K562 (cell line): ENCODE measurements at regions not wholly inside any gene's neighbourhood (a gene's known extent, or its start where the extent isn't known, plus 50 kb on each side); places are given as distances from the start of the nearest gene placed in this dataset.

Source experiments
- ATAC-seq: fragments of 200-7000 bp; cut with Tn5 transposase; 3 replicates; pipeline ENCODE4 v1.9.1; 2020; ENCODE audit warnings: moderate library complexity
- BruUV-seq: library from RNA; stranded (reverse); fragments of 400-500 nt; replicated peaks from 2 replicates; lab custom pipeline; 2021; lab: Mats Ljungman, UMichigan
- CTCF ChIA-PET: fragments of 300-600 bp; formaldehyde crosslinking; extraction: SDS; loops from one replicate; lab custom pipeline; 2021; ENCODE audit warnings: low intra/inter-chr PET ratio; lab: Yijun Ruan, JAX
- POLR2A ChIA-PET: fragments of 300-600, 350-650 bp; sonication (Branson Sonifier 250); formaldehyde crosslinking; extraction: SDS; loops from one replicate; lab custom pipeline; 2021; ENCODE audit warnings: antibody characterized with exemption, inconsistent platforms; lab: Yijun Ruan, JAX
- DNase-seq, 4 experiments: peaks; one replicate each; pipeline versions ENCODE4 v3.0.0 to v3.0.0-alpha.2; 2011 to 2018; ENCODE audit warnings: low spot score in 3 of 4, mixed read lengths in 3 of 4; ENCODE audit errors: extremely low read depth in 1 of 4
- FAIRE-seq: peaks from 2 replicates; lab custom pipeline; 2011; peaks lifted over from hg19 to GRCh38; lab: Jason Lieb, UNC
- H2AFZ ChIP-seq: 2 replicates; pipeline ENCODE4 v1.6.0; 2011; ENCODE audit warnings: low read depth, low read length, control low read depth, inconsistent platforms
- H3K27ac ChIP-seq: fragments of 200-600 bp; 3 replicates; pipeline ENCODE4 v1.8.0; 2011; ENCODE audit warnings: low read depth, mild to moderate bottlenecking, control low read depth, inconsistent platforms, low read length, moderate library complexity, mixed read lengths; ENCODE audit errors: extremely low read depth
- H3K27me3 ChIP-seq, 2 experiments: fragments of 300-600 bp in 1 of 2; 2 replicates in 1 of 2; 3 replicates in 1 of 2; pipeline versions ENCODE4 v1.6.0 to v1.8.0; 2011; ENCODE audit warnings: inconsistent platforms in 2 of 2, low read length in 2 of 2, mild to moderate bottlenecking in 1 of 2, mixed read lengths in 1 of 2, moderate library complexity in 1 of 2; ENCODE audit not compliant: control insufficient read depth in 2 of 2, insufficient read depth in 2 of 2
- H3K36me3 ChIP-seq: fragments of 300-600 bp; 3 replicates; pipeline ENCODE4 v1.8.0; 2011; ENCODE audit warnings: mild to moderate bottlenecking, low read length, inconsistent platforms; ENCODE audit not compliant: control insufficient read depth, insufficient read depth
- H3K4me1 ChIP-seq, 2 experiments: fragments of 200-600 bp in 1 of 2; replicated peaks in 1 of 2; 2 replicates in 1 of 2; 3 replicates in 1 of 2; pipeline versions ENCODE4 v1.5.1 to v1.8.0; 2011; ENCODE audit warnings: inconsistent platforms in 2 of 2, low read length in 2 of 2, mild to moderate bottlenecking in 1 of 2, mixed read lengths in 1 of 2, moderate library complexity in 1 of 2; ENCODE audit not compliant: control insufficient read depth in 2 of 2, insufficient read depth in 2 of 2
- H3K4me2 ChIP-seq: 2 replicates; pipeline ENCODE4 v1.6.1; 2011; ENCODE audit warnings: low read length, control low read depth, inconsistent platforms, mixed read lengths; ENCODE audit not compliant: insufficient read depth
- H3K4me3 ChIP-seq: fragments of 200-600 bp; sonication (generic), shearing (Covaris generic); 2 replicates; pipeline ENCODE4 v1.5.1; 2016; ENCODE audit warnings: control low read depth, inconsistent platforms
- H3K79me2 ChIP-seq: fragments of 200-600 bp; 3 replicates; pipeline ENCODE4 v1.8.0; 2011; ENCODE audit warnings: low read length, inconsistent platforms; ENCODE audit not compliant: control insufficient read depth, insufficient read depth
- H3K9ac ChIP-seq, 2 experiments: 2 replicates each; pipeline versions ENCODE4 v1.6.0 to v1.6.1; 2011; ENCODE audit warnings: low read depth in 2 of 2, low read length in 2 of 2, control low read depth in 1 of 2, inconsistent platforms in 1 of 2, mild to moderate bottlenecking in 1 of 2, mixed read lengths in 1 of 2; ENCODE audit not compliant: insufficient read depth in 1 of 2
- H3K9me1 ChIP-seq: one replicate; pipeline ENCODE4 v1.6.0; 2011; ENCODE audit warnings: inconsistent platforms, mild to moderate bottlenecking, low read length, moderate library complexity; ENCODE audit not compliant: control insufficient read depth, insufficient read depth
- H3K9me3 ChIP-seq: replicated peaks from 2 replicates; pipeline ENCODE4 v1.5.1; 2011; ENCODE audit warnings: low read depth, low read length, inconsistent platforms; ENCODE audit not compliant: control insufficient read depth, insufficient read depth
- H4K20me1 ChIP-seq: replicated peaks from 2 replicates; pipeline ENCODE4 v1.6.1; 2011; ENCODE audit warnings: low read length, inconsistent platforms, mixed read lengths; ENCODE audit not compliant: control insufficient read depth, insufficient read depth
- ARID1B ChIP-seq: fragments of 450-650 bp; IDR thresholded peaks from 2 replicates; pipeline ENCODE4 v1.6.1; 2016; ENCODE audit warnings: antibody characterized with exemption, mild to moderate bottlenecking, inconsistent platforms
- KDM2B ChIP-seq: fragments of 250-450 bp; sonication (Bioruptor Pico); IDR thresholded peaks from 2 replicates; pipeline ENCODE4 v1.8.0; 2021; ENCODE audit warnings: mild to moderate bottlenecking, moderate library complexity
- MXI1 ChIP-seq: IDR thresholded peaks from 2 replicates; pipeline ENCODE4 v1.6.1; 2011; ENCODE audit warnings: low read depth, mild to moderate bottlenecking, improper control_type of control experiment, low read length
- PHF21A ChIP-seq: fragments of 450-650 bp; IDR thresholded peaks from 2 replicates; pipeline ENCODE4 v1.6.1; 2017; ENCODE audit warnings: low read depth, borderline replicate concordance
- ZBTB34 ChIP-seq: fragments of 250-450 bp; sonication (Bioruptor Pico); IDR thresholded peaks from 2 replicates; pipeline ENCODE4 v1.8.0; 2021; ENCODE audit warnings: mild to moderate bottlenecking, moderate library complexity
- ZNF217 ChIP-seq: sonication (generic); formaldehyde crosslinking; IDR thresholded peaks from 2 replicates; pipeline ENCODE4 v1.8.0; 2022; ENCODE audit warnings: mild to moderate bottlenecking, missing genetic modification reagents
- ZNF780A ChIP-seq: fragments of 250-450 bp; sonication (Bioruptor Pico); IDR thresholded peaks from 2 replicates; pipeline ENCODE4 v1.5.0; 2021; ENCODE audit warnings: mild to moderate bottlenecking
- WGBS: fragments of 100-300 bp; shearing (Covaris generic); methylation state at CpG from one replicate; pipeline ENCODE4 v1.1.6; 2016; ENCODE audit warnings: low coverage, mixed read lengths; ENCODE audit not compliant: insufficient coverage; ENCODE audit errors: missing lambda C conversion rate; 5-methylcytosine and 5-hydroxymethylcytosine counted together
- in situ Hi-C: fragments of 300-500 bp; cut with MboI; formaldehyde crosslinking; loops from 4 replicates; pipeline ENCODE4 v1.15.0; 2018; ENCODE audit warnings: inconsistent platforms, mixed read lengths
- intact Hi-C: fragments of 100-400 bp; cut with micrococcal nuclease; formaldehyde crosslinking; loops from 2 replicates; pipeline ENCODE4 v1.14.2; 2022
- TF ChIP-seq, protein P1 (sequence below): fragments of 450-650 bp; IDR thresholded peaks from 2 replicates; pipeline ENCODE4 v1.7.1; 2018; ENCODE audit warnings: mild to moderate bottlenecking, low read depth; ENCODE audit not compliant: partially characterized antibody

- Histone ChIP-seq H3K4me3 (no peak overlapping the region), H3K4me2 (no peak overlapping the region), H3K9me3 (no peaks in the 10 kb centered on the region), H3K9ac (no peak overlapping the region)
- intact Hi-C loops, result no loop called here
- no peak for ATAC-seq
- WGBS, result 0% methylated on average over 2 of the region's 2 CpGs
- TF ChIP-seq, protein P1, sequence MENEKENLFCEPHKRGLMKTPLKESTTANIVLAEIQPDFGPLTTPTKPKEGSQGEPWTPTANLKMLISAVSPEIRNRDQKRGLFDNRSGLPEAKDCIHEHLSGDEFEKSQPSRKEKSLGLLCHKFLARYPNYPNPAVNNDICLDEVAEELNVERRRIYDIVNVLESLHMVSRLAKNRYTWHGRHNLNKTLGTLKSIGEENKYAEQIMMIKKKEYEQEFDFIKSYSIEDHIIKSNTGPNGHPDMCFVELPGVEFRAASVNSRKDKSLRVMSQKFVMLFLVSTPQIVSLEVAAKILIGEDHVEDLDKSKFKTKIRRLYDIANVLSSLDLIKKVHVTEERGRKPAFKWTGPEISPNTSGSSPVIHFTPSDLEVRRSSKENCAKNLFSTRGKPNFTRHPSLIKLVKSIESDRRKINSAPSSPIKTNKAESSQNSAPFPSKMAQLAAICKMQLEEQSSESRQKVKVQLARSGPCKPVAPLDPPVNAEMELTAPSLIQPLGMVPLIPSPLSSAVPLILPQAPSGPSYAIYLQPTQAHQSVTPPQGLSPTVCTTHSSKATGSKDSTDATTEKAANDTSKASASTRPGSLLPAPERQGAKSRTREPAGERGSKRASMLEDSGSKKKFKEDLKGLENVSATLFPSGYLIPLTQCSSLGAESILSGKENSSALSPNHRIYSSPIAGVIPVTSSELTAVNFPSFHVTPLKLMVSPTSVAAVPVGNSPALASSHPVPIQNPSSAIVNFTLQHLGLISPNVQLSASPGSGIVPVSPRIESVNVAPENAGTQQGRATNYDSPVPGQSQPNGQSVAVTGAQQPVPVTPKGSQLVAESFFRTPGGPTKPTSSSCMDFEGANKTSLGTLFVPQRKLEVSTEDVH, result no peak
- TF ChIP-seq ZNF780A (CRISPR knock-in tag) (no peak), KDM2B (CRISPR knock-in tag) (no peak), ZNF217 (CRISPR knock-in tag) (no peak), MXI1 (no peak), ARID1B (no peak), ZBTB34 (CRISPR knock-in tag) (no peak), PHF21A (no peak)
- TF ChIP-seq, all 486 proteins: peak for 0
- no peak for DNase-seq
- Histone ChIP-seq H3K9me1 (no peaks in the 10 kb centered on the region), H3K27me3 (no peaks in the 10 kb centered on the region), H3K79me2 (no peaks in the 10 kb centered on the region), H4K20me1 (no peaks in the 10 kb centered on the region), H3K27ac (no peak overlapping the region), H3K4me1 (no peaks in the 10 kb centered on the region), H3K36me3 (no peaks in the 10 kb centered on the region), H2AFZ (no peak overlapping the region)
- POLR2A ChIA-PET, result no interaction called here
- in situ Hi-C loops, result no loop called here
- no TSS peak for BruUV-seq
- CTCF ChIA-PET, result no interaction called here
- no peak for FAIRE-seq
These were observed 368.1 kb upstream of the GRIA1 start for GRCh38 chr5:153122403-153122802.
